ENCODE measurements at regions not wholly inside any gene's neighbourhood (a gene's known extent, or its start where the extent isn't known, plus 50 kb on each side); places are given as distances from the start of the nearest gene placed in this dataset.
"Not testable (repeated sequence)": the region's sequence is repeated elsewhere in the genome, so short reads cannot be mapped to it uniquely, and the experiment has no call there.

GRCh38 chr5:89342106-89342876, 459.3 kb upstream of the MEF2C start:
- Histone ChIP-seq H3K9me3 (ENCODE audit: insufficient read depth, low read depth, low read length) (no peaks in the 10 kb centered on the region), H3K4me3 (ENCODE audit: low read length) (no peak overlapping the region), H3K36me3 (ENCODE audit: insufficient read depth, low read depth, low read length) (no peaks in the 10 kb centered on the region), H3K4me1 (ENCODE audit: insufficient read depth, low read length) (peaks cover 5% of the 10 kb centered on the region; the same call in 1 of the 2 replicates), H3K27ac (ENCODE audit: low read length) (no peak overlapping the region), H3K9ac (ENCODE audit: low read depth, low read length) (no peak overlapping the region), H3K27me3 (ENCODE audit: insufficient read depth, low read length) (no peaks in the 10 kb centered on the region)

GRCh38 chr5:89338935-89339334, 456.0 kb upstream of the MEF2C start:
- no peaks in the 10 kb centered on the region for H3K9me3 ChIP-seq (ENCODE audit: insufficient read depth, low read depth, low read length)
- no peak overlapping the region for H3K4me3 ChIP-seq (ENCODE audit: low read length)
- H3K36me3 ChIP-seq (ENCODE audit: insufficient read depth, low read depth, low read length), result no peaks in the 10 kb centered on the region
- H3K27ac ChIP-seq (ENCODE audit: low read length), result no peak overlapping the region
- no peaks in the 10 kb centered on the region for H3K27me3 ChIP-seq (ENCODE audit: insufficient read depth, low read length)
- H3K4me1 ChIP-seq (ENCODE audit: insufficient read depth, low read length), result peaks cover 5% of the 10 kb centered on the region; the same call in 1 of the 2 replicates
- no peak overlapping the region for H3K9ac ChIP-seq (ENCODE audit: low read depth, low read length)

DNA sequence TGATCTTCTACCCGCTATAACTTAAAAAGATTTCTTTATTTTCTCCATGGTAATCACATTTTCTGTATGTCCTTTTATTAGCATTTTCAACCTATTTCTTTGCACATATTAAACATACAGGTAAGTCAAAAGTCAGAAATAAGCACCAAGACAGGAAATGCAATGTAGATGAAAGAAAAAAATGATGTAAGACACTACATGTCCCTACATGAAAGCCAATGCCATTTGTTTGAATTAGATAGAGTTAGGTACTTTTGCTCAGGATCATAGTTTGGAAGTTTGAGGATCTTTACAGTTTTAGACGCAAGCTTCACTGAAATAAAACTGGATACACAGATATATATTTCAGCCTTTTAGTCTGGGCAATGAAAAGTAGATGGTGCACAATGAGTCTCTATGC, 453.1 kb upstream of the MEF2C start:
- Histone ChIP-seq H3K27ac (ENCODE audit: low read length) (no peak overlapping the region), H3K27me3 (ENCODE audit: insufficient read depth, low read length) (no peaks in the 10 kb centered on the region), H3K4me1 (ENCODE audit: insufficient read depth, low read length) (no peaks in the 10 kb centered on the region), H3K36me3 (ENCODE audit: insufficient read depth, low read depth, low read length) (no peaks in the 10 kb centered on the region), H3K9me3 (ENCODE audit: insufficient read depth, low read depth, low read length) (no peaks in the 10 kb centered on the region), H3K4me3 (ENCODE audit: low read length) (no peak overlapping the region), H3K9ac (ENCODE audit: low read depth, low read length) (no peak overlapping the region)

DNA sequence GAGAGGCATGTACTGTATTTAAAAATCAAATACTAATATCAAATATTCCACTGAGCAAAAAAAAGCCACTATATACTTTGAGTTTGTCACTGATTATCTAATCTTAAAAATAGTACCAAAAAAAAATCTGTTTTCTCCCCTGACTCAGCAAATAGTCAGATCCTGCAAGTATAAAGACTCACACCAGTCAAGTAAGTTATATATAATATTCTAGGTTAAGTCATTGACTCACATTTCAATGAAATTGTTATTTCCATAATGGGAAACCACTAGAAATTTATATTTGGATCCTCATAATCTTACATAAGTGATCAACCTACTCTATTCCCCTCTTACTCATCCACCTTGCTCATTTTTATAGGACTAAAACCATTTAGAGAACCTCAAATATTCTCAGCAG, 447.2 kb upstream of the MEF2C start:
- Histone ChIP-seq H3K9ac (ENCODE audit: low read depth, low read length) (no peak overlapping the region), H3K36me3 (ENCODE audit: insufficient read depth, low read depth, low read length) (no peaks in the 10 kb centered on the region), H3K27me3 (ENCODE audit: insufficient read depth, low read length) (no peaks in the 10 kb centered on the region), H3K9me3 (ENCODE audit: insufficient read depth, low read depth, low read length) (no peaks in the 10 kb centered on the region), H3K4me3 (ENCODE audit: low read length) (no peak overlapping the region), H3K4me1 (ENCODE audit: insufficient read depth, low read length) (no peaks in the 10 kb centered on the region), H3K27ac (ENCODE audit: low read length) (no peak overlapping the region)

GRCh38 chr5:89327608-89328007, 444.6 kb upstream of the MEF2C start:
- H3K36me3 ChIP-seq (ENCODE audit: insufficient read depth, low read depth, low read length), result no peaks in the 10 kb centered on the region
- no peak overlapping the region for H3K27ac ChIP-seq (ENCODE audit: low read length)
- H3K9me3 ChIP-seq (ENCODE audit: insufficient read depth, low read depth, low read length), result no peaks in the 10 kb centered on the region
- no peaks in the 10 kb centered on the region for H3K27me3 ChIP-seq (ENCODE audit: insufficient read depth, low read length)
- H3K9ac ChIP-seq (ENCODE audit: low read depth, low read length), result no peak overlapping the region
- H3K4me3 ChIP-seq (ENCODE audit: low read length), result no peak overlapping the region
- H3K4me1 ChIP-seq (ENCODE audit: insufficient read depth, low read length), result no peaks in the 10 kb centered on the region

- Histone ChIP-seq H3K4me1 (ENCODE audit: insufficient read depth, low read length) (no peaks in the 10 kb centered on the region), H3K4me3 (ENCODE audit: low read length) (no peak overlapping the region), H3K27ac (ENCODE audit: low read length) (no peak overlapping the region), H3K9ac (ENCODE audit: low read depth, low read length) (no peak overlapping the region), H3K27me3 (ENCODE audit: insufficient read depth, low read length) (no peaks in the 10 kb centered on the region), H3K9me3 (ENCODE audit: insufficient read depth, low read depth, low read length) (no peaks in the 10 kb centered on the region), H3K36me3 (ENCODE audit: insufficient read depth, low read depth, low read length) (no peaks in the 10 kb centered on the region)
Measured at GRCh38 chr5:89324990-89325389, 442.0 kb upstream of the MEF2C start.

DNA sequence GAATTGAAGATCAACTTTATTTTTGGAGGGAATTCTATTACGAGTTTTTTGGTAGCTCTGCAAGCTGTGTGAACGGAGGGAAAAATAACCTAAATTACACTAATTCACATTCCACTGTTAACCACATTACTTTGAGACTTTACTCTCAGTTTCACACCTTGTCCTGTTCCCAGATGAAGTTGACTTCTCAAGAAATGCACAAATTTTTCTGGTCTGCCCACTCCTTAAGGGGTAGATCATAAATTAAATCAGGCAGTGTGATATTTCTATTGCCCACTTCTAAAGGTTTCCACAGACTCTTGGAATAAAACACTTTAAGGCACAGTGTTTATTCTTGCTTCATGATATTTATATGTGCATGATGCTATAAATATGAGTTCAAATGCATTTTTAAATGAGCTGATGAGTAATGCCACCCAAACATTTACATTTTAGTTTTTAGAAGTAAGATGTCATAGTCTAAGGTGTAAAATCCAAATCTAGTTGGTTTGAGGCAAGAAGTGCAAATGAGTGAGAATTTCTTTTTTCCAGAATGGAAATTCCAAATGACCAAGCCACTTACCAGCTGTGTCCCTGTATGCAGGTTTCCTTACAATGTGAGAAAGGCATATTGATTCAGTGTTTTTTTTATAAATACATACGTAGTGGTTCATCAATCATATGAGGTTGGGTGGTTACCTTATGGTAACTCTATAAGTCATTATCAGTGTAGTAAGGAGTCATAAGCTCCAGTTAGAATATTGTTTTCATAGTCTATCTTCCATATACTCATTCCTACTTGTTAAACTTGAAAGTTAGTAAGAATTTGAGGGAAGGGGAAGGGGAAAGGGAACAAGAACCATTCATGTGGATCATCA, 437.7 kb upstream of the MEF2C start:
- H3K4me1 ChIP-seq (ENCODE audit: insufficient read depth, low read length), result no peaks in the 10 kb centered on the region
- no peak overlapping the region for H3K27ac ChIP-seq (ENCODE audit: low read length)
- no peak overlapping the region for H3K4me3 ChIP-seq (ENCODE audit: low read length)
- no peaks in the 10 kb centered on the region for H3K9me3 ChIP-seq (ENCODE audit: insufficient read depth, low read depth, low read length)
- H3K27me3 ChIP-seq (ENCODE audit: insufficient read depth, low read length), result no peaks in the 10 kb centered on the region
- H3K9ac ChIP-seq (ENCODE audit: low read depth, low read length), result no peak overlapping the region
- H3K36me3 ChIP-seq (ENCODE audit: insufficient read depth, low read depth, low read length), result no peaks in the 10 kb centered on the region

GRCh38 chr5:89317838-89318237, 434.9 kb upstream of the MEF2C start:
- H3K4me1 ChIP-seq (ENCODE audit: insufficient read depth, low read length); H3K9ac ChIP-seq (ENCODE audit: low read depth, low read length); H3K27ac ChIP-seq (ENCODE audit: low read length): not testable (repeated sequence)

GRCh38 chr5:89315286-89316100, 432.5 kb upstream of the MEF2C start:
- no peaks in the 10 kb centered on the region for H3K9me3 ChIP-seq (ENCODE audit: insufficient read depth, low read depth, low read length)
- no peaks in the 10 kb centered on the region for H3K27me3 ChIP-seq (ENCODE audit: insufficient read depth, low read length)
- H3K27ac ChIP-seq (ENCODE audit: low read length), result no peak overlapping the region
- no peak overlapping the region for H3K9ac ChIP-seq (ENCODE audit: low read depth, low read length)
- no peaks in the 10 kb centered on the region for H3K36me3 ChIP-seq (ENCODE audit: insufficient read depth, low read depth, low read length)
- H3K4me3 ChIP-seq (ENCODE audit: low read length), result no peak overlapping the region
- H3K4me1 ChIP-seq (ENCODE audit: insufficient read depth, low read length), result no peaks in the 10 kb centered on the region

More at GRCh38 chr5:89317838-89318237, 434.9 kb upstream of the MEF2C start:
- H3K9me3 ChIP-seq (ENCODE audit: insufficient read depth, low read depth, low read length); H3K4me3 ChIP-seq (ENCODE audit: low read length); H3K36me3 ChIP-seq (ENCODE audit: insufficient read depth, low read depth, low read length); H3K27me3 ChIP-seq (ENCODE audit: insufficient read depth, low read length): not testable (repeated sequence)

- no peaks in the 10 kb centered on the region for H3K4me1 ChIP-seq (ENCODE audit: insufficient read depth, low read length)
- H3K4me3 ChIP-seq (ENCODE audit: low read length), result no peak overlapping the region
- H3K27me3 ChIP-seq (ENCODE audit: insufficient read depth, low read length), result no peaks in the 10 kb centered on the region
- H3K36me3 ChIP-seq (ENCODE audit: insufficient read depth, low read depth, low read length), result no peaks in the 10 kb centered on the region
- H3K9me3 ChIP-seq (ENCODE audit: insufficient read depth, low read depth, low read length), result no peaks in the 10 kb centered on the region
- no peak overlapping the region for H3K9ac ChIP-seq (ENCODE audit: low read depth, low read length)
- no peak overlapping the region for H3K27ac ChIP-seq (ENCODE audit: low read length)
Measured at GRCh38 chr5:89313804-89314588, 431.0 kb upstream of the MEF2C start.

- Histone ChIP-seq H3K27me3 (ENCODE audit: insufficient read depth, low read length) (no peaks in the 10 kb centered on the region), H3K27ac (ENCODE audit: low read length) (no peak overlapping the region), H3K4me3 (ENCODE audit: low read length) (no peak overlapping the region), H3K36me3 (ENCODE audit: insufficient read depth, low read depth, low read length) (no peaks in the 10 kb centered on the region), H3K9ac (ENCODE audit: low read depth, low read length) (no peak overlapping the region), H3K9me3 (ENCODE audit: insufficient read depth, low read depth, low read length) (no peaks in the 10 kb centered on the region), H3K4me1 (ENCODE audit: insufficient read depth, low read length) (no peaks in the 10 kb centered on the region)
Measured at GRCh38 chr5:89313044-89313443, 430.1 kb upstream of the MEF2C start.

All from iPS-20b (cell line).